MM.1S (cell line): ENCODE measurements at regions not wholly inside any gene's neighbourhood (a gene's known extent, or its start where the extent isn't known, plus 50 kb on each side); places are given as distances from the start of the nearest gene placed in this dataset.

Source experiments
- DNase-seq: peaks from one replicate; pipeline ENCODE4 v3.0.0-alpha.2; 2015
- H2AFZ ChIP-seq: fragments of 300-600 bp; sonication (generic); 2 replicates; pipeline ENCODE4 v1.6.0; 2016; ENCODE audit warnings: antibody characterized with exemption, low read length
- H3F3A ChIP-seq: fragments of 300-600 bp; sonication (generic); 2 replicates; pipeline ENCODE4 v1.6.1; 2016; ENCODE audit warnings: mild to moderate bottlenecking, antibody characterized with exemption, low read length, moderate library complexity, mixed read lengths; ENCODE audit not compliant: insufficient read depth
- H3K27ac ChIP-seq: fragments of 300-600 bp; sonication (generic); 2 replicates; pipeline ENCODE4 v1.5.1; 2016; ENCODE audit warnings: mild to moderate bottlenecking, low read length
- H3K27me3 ChIP-seq: fragments of 300-600 bp; sonication (generic); replicated peaks from 2 replicates; pipeline ENCODE4 v1.6.0; 2016; ENCODE audit warnings: low read length; ENCODE audit not compliant: insufficient read depth
- H3K36me3 ChIP-seq: fragments of 300-600 bp; sonication (generic); replicated peaks from 2 replicates; pipeline ENCODE4 v1.6.1; 2016; ENCODE audit warnings: mild to moderate bottlenecking, low read length, mixed read lengths; ENCODE audit not compliant: insufficient read depth
- H3K4me1 ChIP-seq: fragments of 300-600 bp; sonication (generic); 2 replicates; pipeline ENCODE4 v1.6.1; 2016; ENCODE audit warnings: low read length, mixed read lengths
- H3K4me2 ChIP-seq: fragments of 300-600 bp; sonication (generic); 2 replicates; pipeline ENCODE4 v1.6.0; 2016; ENCODE audit warnings: low read depth, low read length
- H3K4me3 ChIP-seq: fragments of 300-600 bp; sonication (generic); 2 replicates; pipeline ENCODE4 v1.5.1; 2016; ENCODE audit warnings: low read length, mixed read lengths
- H3K79me2 ChIP-seq: fragments of 300-600 bp; sonication (generic); 2 replicates; pipeline ENCODE4 v1.6.1; 2016; ENCODE audit warnings: mixed run types, low read length, mixed read lengths
- H3K9ac ChIP-seq: fragments of 300-600 bp; sonication (generic); 2 replicates; pipeline ENCODE4 v1.6.1; 2016; ENCODE audit warnings: low read length, mixed read lengths
- H3K9me2 ChIP-seq: fragments of 300-600 bp; sonication (generic); replicated peaks from 2 replicates; pipeline ENCODE4 v1.6.1; 2016; ENCODE audit warnings: mild to moderate bottlenecking, low read length, mixed read lengths; ENCODE audit not compliant: insufficient read depth
- H3K9me3 ChIP-seq: fragments of 300-600 bp; sonication (generic); replicated peaks from 2 replicates; pipeline ENCODE4 v1.6.1; 2016; ENCODE audit warnings: mild to moderate bottlenecking, low read length, mixed read lengths; ENCODE audit not compliant: insufficient read depth
- H4K20me1 ChIP-seq: fragments of 300-600 bp; sonication (generic); 2 replicates; pipeline ENCODE4 v1.6.1; 2016; ENCODE audit warnings: mild to moderate bottlenecking, low read length, moderate library complexity, mixed read lengths; ENCODE audit not compliant: insufficient read depth
- EZH2 ChIP-seq: fragments of 300-600 bp; sonication (generic); optimal IDR thresholded peaks from 2 replicates; pipeline ENCODE3; 2017; ENCODE audit warnings: low read depth, mild to moderate bottlenecking, antibody characterized with exemption, low read length, mixed read lengths
- EZH2phosphoT487 ChIP-seq: fragments of 300-600 bp; sonication (generic); IDR thresholded peaks from 2 replicates; pipeline ENCODE4 v1.6.1; 2018; ENCODE audit warnings: antibody characterized with exemption, low read length
- TF ChIP-seq, protein P1 (sequence below): fragments of 300-600 bp; sonication (generic); IDR thresholded peaks from 2 replicates; pipeline ENCODE4 v1.5.1; 2016; ENCODE audit warnings: antibody characterized with exemption, low read length, mixed read lengths

DNA sequence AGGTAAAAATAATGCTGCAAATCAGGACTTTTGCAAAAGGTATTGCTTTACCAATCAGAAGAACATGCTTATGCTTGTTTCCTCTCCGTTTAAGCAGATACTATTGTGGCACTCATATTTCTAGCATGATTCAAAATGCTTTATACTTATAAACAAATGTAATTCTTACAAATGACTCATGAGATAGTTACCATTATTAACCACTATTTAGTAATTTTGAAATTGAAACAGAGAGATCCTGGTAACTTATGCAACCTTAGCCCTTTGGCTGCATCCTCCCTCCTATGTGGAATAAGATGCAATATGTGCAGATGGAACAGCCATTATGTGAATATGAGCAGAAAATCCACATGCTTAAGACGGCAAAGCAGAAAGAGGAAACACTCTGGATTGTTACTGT is 164.7 kb downstream of the PCDH18 start:
- no peak for DNase-seq
- Histone ChIP-seq H3K9me2 (no peaks in the 10 kb centered on the region), H4K20me1 (no peaks in the 10 kb centered on the region), H3K27me3 (no peaks in the 10 kb centered on the region), H3K4me3 (no peak overlapping the region), H3K4me1 (no peaks in the 10 kb centered on the region), H3K9me3 (no peaks in the 10 kb centered on the region), H3K4me2 (no peak overlapping the region), H3K79me2 (no peaks in the 10 kb centered on the region), H3K9ac (no peak overlapping the region), H3K27ac (no peak overlapping the region), H2AFZ (no peak overlapping the region), H3F3A (no peaks in the 10 kb centered on the region), H3K36me3 (no peaks in the 10 kb centered on the region)
- TF ChIP-seq EZH2 (no peak), EZH2phosphoT487 (no peak)
- TF ChIP-seq, protein P1, sequence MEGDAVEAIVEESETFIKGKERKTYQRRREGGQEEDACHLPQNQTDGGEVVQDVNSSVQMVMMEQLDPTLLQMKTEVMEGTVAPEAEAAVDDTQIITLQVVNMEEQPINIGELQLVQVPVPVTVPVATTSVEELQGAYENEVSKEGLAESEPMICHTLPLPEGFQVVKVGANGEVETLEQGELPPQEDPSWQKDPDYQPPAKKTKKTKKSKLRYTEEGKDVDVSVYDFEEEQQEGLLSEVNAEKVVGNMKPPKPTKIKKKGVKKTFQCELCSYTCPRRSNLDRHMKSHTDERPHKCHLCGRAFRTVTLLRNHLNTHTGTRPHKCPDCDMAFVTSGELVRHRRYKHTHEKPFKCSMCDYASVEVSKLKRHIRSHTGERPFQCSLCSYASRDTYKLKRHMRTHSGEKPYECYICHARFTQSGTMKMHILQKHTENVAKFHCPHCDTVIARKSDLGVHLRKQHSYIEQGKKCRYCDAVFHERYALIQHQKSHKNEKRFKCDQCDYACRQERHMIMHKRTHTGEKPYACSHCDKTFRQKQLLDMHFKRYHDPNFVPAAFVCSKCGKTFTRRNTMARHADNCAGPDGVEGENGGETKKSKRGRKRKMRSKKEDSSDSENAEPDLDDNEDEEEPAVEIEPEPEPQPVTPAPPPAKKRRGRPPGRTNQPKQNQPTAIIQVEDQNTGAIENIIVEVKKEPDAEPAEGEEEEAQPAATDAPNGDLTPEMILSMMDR = no peak

DNA sequence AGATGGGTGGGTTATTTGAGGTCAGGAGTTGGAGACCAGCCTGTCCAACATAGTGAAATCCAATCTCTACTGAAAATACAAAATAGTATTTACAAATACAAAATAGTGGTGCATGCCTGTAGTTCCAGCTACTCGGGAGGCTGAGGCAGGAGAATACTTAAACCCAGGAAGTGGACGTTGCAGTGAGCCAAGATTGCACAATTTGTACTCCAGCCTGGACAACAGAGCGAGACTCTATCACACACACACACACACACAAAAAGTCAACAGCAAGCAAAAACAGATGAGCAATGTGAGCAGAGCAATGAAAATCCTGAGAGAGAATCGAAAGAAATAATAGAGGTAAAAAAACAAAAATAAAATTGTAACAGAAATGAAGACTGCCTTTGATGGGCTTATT is 168.8 kb downstream of the PCDH18 start:
- Histone ChIP-seq H3K9me2 (no peaks in the 10 kb centered on the region), H3K9me3 (no peaks in the 10 kb centered on the region), H3K27ac (no peak overlapping the region), H3K36me3 (no peaks in the 10 kb centered on the region), H3K4me2 (no peak overlapping the region), H3K4me1 (peaks cover 17% of the 10 kb centered on the region), H3K27me3 (no peaks in the 10 kb centered on the region), H3K79me2 (no peaks in the 10 kb centered on the region), H3F3A (peaks cover 8% of the 10 kb centered on the region; the same call in 1 of the 2 replicates), H3K9ac (no peak overlapping the region), H3K4me3 (no peak overlapping the region), H4K20me1 (no peaks in the 10 kb centered on the region), H2AFZ (no peak overlapping the region)
- TF ChIP-seq, protein P1 = no peak
- TF ChIP-seq EZH2phosphoT487 (no peak), EZH2 (no peak)
- DNase-seq = no peak

DNA sequence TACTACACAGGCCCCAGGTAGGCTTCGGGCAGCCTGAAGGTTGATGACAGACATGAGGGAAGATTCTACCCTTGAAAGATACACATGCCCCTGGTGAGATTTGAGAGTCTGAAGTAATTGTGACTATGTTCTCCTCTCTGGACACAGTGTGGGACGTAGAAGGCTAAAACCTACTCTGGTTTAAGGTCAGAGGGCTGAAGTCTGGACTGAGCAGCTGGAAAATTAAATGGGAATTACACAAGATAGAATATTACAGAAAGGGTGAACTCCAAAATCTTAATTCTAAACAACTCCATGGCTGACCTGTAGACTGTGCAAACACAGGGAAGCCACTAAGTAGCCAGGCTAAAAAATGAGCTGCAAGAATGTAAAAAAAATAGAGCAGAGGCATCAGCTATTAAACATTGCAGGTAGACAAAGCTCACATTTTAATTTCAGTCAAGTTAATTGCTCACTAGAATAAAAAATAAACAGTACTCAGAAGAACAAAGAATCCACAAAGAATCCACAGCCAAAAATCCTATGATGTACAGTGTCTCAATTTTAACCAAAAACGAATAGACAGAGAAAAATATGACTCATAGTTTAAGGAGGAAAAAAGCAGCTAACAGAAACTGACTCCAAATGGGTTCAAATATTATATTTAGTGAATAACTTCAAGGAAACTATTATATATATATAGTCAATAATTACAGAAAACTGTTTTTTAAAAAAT is 170.4 kb downstream of the PCDH18 start:
- no peaks in the 10 kb centered on the region for H3K9me2 ChIP-seq
- H3K4me3 ChIP-seq = no peak overlapping the region
- no peak overlapping the region for H3K27ac ChIP-seq
- H3K4me1 ChIP-seq = peaks cover 17% of the 10 kb centered on the region
- peaks cover 8% of the 10 kb centered on the region; the same call in 1 of the 2 replicates for H3F3A ChIP-seq
- no peaks in the 10 kb centered on the region for H3K27me3 ChIP-seq
- H3K9ac ChIP-seq = no peak overlapping the region
- H4K20me1 ChIP-seq = no peaks in the 10 kb centered on the region
- H2AFZ ChIP-seq = no peak overlapping the region
- DNase-seq = no peak
- H3K4me2 ChIP-seq = no peak overlapping the region
- H3K9me3 ChIP-seq = no peaks in the 10 kb centered on the region
- H3K79me2 ChIP-seq = no peaks in the 10 kb centered on the region
- no peaks in the 10 kb centered on the region for H3K36me3 ChIP-seq
- TF ChIP-seq EZH2 (no peak), EZH2phosphoT487 (no peak)
- TF ChIP-seq, protein P1 = no peak
